ENCODE measurements at regions not wholly inside any gene's neighbourhood (a gene's known extent, or its start where the extent isn't known, plus 50 kb on each side); places are given as distances from the start of the nearest gene placed in this dataset.

- no peak for TF ChIP-seq CTCF (IDR thresholded peaks at IDR 0.05)
- TF ChIP-seq POLR2A (IDR thresholded peaks at IDR 0.05), result no peak
Observed at GRCh38 chr20:39974966-39975501, 714.0 kb downstream of the MAFB start.

Measured in body of pancreas (tissue), 4 donors.